HG03060 (cell line): ENCODE measurements at regions not wholly inside any gene's neighbourhood (a gene's known extent, or its start where the extent isn't known, plus 50 kb on each side); places are given as distances from the start of the nearest gene placed in this dataset.

ENCODE experiments used
- ATAC-seq: cut with Tn5 transposase; IDR thresholded peaks from one replicate; pipeline ENCODE4 v1.9.1; 2021; ENCODE audit warnings: low read depth, moderate number of reproducible peaks; ENCODE audit not compliant: unreplicated experiment

DNA sequence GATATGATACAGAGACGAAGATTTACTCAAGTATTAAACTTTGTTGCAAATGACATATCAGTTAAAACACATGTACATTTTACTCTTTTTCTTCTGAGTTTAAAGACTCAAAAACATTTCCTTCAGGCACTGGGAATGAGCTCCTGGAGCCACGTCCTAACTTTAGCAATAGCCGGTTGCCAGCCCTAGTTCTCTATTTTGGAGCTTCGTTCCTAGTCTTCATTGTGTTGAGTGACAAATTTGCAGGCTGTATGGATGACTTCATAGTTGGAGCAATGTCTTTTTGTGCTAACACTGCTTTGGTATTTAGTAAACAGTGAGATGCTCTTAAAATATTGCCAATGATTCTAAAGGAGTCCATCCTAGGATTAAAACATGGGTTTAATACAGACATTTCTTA, 190.9 kb downstream of the FAT4 start:
- ATAC-seq, result no peak

DNA sequence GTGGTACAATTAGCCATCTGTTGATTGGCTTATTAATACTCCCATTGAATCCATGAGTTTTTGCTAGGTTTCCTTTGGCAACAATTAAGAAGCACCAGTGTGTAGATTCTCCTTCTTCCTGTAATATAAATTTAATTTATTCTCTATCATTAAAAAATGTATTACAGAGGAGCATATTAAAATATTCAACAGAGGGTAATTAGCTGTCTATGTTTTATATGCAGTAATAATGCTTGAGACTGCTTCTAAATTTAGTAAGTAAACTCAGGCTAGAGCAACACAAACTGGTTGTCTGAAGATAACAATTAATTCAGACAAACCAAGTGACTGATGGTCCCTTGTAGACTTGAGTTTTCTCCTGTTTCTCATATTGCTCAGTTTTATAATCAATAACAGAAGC, 192.4 kb downstream of the FAT4 start:
- no peak for ATAC-seq

DNA sequence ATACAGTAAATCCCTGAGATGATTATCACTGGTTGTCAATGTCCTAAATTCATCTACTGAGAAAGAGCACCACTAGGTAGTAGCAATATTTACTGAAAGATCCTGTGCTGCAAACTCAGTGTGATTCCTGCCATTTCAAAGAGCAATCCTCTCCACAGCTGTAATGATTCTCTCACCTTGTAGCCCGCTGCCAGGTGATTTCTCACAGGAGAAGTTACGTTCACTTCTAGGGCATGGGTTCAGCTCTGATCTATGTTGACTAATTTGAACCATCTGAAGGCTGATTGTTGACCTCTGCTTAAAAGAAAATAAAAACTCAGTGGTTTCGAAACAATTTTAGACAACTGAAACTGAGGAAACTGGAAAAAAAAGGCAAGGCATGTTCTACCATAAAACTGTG, 197.0 kb downstream of the FAT4 start:
- ATAC-seq, result no peak

DNA sequence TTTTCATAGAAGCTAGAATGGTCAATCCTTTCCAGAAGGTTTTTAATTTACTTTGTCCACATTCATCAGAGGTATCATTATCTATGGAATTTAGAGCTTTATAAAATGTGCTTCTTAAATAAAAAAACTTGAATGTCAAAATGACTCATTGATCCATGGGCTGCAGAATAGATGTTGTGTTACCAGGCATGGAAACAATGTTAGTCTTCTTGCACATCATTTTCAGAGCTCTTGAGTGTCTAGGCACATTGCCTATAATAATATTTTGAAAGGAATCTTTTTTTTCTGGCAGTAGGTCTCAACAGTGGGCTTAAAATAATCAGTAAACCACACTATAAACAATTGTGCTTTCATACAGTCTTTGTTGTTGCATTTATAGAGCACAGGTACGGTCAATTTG, 200.3 kb downstream of the FAT4 start:
- ATAC-seq, result no peak

DNA sequence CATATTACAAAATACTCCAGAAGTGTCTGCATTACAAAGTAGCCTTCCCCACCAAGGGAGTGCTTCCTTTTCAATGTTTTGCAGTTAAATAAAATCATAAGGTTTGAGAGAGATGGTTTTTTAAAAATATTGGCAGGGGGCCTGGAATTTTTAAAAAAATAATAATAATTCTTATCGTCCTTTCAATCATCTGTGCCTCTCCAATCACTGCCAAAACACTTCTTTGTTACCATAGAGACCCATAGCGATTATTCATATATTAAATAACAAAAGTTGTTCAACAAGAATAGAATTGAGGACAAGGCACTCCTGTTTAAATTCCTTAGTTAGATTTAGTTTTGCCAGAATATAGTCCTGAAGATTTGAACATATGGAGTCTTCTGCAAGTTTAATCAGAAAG, 203.1 kb downstream of the FAT4 start:
- no peak for ATAC-seq

DNA sequence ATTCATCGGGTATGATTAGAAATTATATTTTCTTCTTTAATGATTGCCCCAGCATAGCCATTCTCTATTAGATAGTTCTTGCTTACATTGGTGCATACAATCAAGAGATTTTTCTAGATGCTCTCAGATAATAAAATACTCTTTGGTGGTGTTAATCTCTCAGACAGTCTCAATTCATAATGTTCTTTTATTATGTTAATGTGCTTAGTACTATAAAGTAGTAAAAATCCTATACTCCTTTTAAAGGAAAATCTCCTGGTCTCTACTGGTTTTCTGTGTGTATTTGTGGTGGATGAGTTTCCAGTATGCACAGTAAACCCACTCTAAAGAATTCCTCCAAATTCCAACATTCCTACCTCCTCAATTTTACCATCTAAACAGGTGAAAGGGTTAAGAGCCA, 203.5 kb downstream of the FAT4 start:
- no peak for ATAC-seq

DNA sequence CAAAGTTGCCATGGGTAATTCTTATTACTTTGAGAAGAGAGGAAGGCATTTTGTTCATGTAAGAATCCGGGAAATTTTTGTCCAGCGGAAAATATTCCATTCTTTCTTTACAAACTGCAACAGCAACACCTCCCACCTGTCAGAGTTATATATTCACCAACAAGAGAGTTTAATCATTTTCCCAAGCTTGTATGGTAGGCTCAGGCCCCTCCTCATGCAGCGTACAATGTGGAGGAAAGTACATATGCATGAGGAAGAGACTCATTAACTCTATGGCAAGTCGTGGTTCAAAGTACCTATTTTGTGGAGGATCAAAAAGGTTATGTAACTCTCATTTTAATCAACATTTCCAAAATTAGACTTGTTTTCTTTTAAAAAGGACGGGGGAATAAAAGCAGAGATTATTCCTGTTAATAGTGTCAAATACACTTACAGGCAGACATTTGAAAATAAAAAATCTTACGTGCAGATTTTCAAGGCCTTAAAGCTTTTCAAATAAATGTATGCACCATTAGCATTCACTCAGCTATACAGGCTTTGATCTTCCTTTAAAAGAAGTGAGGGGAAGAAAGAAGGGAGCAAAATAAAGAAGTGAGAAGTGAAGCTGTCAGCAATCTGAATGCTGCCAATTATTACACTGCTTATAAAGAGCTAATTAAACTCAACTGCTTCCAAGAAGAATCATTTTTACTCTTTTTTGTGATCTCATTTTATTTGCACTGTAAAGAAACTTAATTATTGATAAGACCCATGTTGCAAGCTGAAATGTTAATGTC, 204.8 kb downstream of the FAT4 start:
- no peak for ATAC-seq

DNA sequence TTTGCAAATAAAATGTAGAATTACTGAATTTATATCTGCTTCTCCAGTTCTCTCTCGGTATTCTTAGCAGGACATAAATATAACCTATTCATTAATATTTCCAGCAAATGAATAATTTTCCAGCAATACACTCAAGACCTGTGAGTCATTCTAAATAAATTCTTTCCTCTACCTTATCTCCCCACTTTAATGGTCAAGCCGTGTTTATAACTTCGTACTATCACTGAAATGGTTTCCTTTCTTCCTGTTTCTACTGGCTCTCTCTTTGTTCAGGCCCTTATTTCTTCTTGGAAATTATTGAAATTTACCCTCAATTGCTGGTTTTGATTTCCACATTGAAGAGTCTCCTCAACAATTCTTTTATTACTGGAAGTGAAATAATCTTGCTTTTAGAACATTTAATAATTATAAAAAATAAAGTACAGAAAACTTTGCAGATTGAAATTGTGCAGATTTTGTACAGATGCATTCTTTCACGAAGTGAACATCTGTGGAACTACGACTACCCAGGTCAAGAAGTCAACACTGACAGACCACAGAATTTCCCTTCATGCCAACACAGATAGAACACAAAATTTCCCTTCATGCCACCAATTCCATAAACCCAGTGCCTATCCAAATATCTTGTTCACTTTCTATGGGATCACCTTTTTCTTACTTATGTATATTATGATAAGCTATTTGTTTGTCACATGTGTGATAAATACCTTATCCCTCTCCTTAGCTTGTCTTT, 205.7 kb downstream of the FAT4 start:
- no peak for ATAC-seq

DNA sequence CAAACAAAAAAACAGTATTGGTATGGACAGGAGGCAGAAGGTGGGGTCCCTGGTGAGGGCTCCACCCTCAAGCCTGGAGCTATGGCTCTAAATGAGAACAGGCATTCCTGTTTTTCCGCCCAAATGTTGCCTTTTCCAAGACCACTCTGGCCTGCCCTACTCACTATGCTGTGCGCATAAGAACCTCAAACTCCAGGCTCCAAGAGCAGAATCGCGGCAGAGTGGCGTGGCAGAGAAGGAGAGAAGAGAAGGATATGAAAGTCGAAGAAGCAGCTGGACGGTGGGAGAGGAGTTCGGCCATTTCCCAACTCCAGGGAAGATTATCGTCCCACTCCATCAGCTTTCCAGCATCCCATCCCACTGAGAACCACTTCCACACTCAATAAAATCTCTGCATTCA, 207.8 kb downstream of the FAT4 start:
- ATAC-seq, result no peak

DNA sequence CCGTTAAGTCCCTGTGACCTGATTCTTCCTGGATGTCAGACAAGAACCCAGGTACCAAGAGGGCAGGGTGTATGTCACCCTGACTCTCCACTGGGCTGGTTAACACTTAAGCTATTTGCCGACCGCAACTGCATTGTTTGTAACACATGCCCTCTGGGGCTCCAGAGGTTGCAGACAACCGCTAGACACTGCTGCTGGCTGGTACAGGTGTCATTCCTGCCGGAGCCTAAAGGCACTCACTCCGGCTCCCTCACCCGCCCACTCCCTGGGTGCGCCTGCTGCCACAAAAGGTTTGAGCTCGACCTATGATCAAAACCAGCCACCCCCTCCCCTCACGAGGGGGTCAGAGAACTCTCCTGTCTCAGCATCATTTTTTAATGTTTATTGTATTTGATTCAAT, 208.2 kb downstream of the FAT4 start:
- ATAC-seq, result no peak

DNA sequence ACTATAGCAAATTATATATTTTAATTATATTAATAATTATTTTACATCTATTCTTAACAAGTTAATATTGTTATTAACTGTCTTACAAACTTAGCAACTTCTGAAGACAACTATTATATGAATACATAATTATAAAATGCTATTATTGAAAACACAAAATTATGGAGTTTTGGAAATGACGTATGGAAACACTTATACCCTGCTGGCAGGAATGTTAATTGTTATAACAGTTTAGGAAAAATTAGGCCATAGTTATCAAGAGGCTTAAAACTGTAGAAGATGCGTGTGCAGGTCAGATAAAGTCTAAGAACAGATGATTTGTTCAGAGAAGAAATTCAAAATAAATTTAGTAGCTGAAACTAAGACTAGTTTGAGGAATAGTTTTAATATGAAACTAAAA, 211.7 kb downstream of the FAT4 start:
- ATAC-seq, result no peak

DNA sequence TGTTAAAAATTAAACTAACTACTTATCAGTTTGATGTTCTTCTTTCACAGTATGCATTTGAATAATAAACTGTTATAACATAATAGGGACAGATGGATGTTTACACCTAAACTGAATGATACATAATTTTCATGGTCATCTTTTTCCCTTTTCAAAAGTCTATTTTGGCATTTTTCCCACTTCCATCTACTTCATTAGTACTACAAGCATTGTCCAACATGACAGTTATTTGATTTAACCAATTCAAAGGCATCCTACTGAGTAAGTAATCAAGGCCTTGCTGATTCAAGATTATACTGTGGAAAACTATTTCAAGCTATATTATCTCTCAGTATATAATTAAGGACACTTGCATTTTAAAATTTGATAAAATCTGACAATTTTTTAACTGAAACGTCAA, 212.9 kb downstream of the FAT4 start:
- ATAC-seq, result no peak

DNA sequence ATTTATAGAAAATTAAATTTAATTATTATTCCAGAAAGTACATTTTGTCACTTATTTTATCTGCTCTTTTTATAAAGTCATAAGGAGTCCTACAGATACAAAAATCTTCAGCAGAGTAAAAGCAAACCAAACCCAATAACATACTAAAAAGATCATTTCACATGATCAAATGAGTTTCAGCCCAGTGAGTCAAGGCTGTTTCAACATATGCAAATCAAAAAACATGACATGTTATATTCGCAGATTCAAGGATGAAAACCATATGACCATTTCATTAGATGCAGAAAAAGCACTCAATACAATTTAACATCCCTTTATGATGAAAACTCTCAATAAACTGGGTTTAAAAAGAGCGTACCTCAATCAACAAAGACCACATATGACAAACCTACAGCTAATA, 214.3 kb downstream of the FAT4 start:
- ATAC-seq, result no peak

DNA sequence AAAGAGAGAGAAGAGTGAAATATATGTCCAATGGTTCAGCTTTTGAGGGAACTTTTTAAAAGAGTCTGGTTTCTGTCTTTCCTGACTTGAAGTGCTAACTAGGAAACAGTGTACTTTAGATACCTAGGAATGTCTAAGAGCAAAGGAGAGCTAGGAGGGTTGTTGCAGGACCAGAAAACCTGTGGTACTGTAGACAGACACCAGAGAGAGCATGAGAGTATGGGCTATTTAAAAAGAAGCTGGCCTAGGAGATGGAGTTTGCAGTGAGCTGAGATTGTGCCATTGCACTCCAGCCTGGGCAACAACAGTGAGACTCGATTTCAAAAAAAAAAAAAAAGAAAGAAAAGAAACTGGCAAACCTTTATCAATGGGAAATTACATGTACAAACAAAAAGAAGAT, 223.9 kb downstream of the FAT4 start:
- ATAC-seq, result no peak

DNA sequence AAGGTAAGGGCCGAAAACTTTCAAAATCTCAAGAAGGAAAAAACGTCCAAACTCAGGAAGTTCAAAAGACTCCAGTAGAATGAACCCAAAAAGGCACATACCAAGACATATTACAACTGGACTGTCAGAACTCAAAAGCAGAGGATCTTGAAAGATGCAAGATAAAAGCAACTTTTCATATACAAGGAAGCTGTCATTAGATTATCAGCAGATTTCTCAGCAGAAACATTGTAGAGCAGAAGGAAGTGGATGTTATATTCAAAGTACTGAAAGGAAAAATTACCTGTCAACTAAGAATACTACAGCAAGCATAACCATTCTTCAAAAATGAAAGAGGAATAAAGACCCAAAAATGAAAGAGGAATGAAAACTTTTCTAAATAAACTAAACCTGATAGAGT, 224.9 kb downstream of the FAT4 start:
- ATAC-seq, result no peak

DNA sequence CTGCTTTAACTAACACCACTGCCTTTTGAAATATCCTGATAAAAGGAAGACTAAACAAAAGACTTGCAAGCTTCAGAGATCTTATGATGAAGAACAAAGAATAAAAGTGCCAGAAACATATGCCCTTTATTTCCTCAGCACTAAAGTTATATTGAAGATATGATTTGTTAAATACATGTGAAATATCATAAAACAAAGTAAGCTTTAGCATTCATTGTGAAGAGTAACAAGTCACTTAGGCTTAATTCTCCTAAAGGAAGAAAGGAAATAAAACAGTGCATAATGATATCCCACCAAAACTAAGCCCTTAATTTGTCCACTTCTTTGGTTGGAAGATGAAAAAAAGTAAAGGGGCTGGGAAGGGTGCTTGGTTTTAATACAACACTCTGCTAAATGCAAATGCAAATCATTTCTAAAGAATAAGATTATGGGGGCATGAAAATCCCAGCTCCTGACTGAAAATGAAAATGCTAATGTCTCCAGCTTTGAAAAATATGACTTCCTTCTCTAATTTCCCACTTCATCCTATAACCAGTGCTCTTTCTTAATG, 227.2 kb downstream of the FAT4 start:
- no peak for ATAC-seq

DNA sequence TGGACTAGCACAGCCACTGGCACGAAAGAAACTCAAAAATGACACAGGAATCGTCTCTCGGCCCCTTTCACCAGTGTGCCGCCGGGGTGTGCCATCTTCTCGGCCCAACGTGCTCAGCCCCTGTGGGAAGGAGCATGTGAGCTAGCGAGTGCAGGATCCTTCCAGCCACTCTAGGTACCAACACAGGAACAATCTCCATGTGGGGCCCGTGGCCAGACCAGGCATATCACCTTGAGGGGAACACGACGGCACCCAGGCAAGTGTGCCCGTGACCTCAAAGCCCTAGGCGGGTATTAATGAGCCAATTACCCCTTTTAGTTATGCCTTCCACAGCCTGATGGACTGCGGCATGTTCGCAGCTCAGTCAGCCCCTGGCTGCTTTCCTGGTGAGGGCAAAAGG, 231.5 kb downstream of the FAT4 start:
- no peak for ATAC-seq

DNA sequence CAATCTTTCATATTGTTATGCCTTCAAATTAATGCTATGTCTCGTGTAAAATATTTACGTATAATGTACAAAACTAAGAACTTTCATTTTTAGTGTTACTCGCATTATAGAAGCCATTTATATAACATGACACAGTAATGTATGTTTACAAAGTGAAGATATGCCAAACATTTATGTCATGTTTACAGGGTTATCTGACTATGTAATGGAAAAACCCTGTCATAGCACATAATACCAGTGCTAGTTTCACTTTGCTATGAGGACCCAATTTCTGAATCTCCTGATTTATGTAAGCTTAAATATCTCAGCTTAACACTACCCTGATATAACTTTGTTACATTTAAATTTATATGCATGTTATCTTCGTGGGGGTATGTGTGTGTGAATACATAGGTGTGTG, 233.1 kb downstream of the FAT4 start:
- no peak for ATAC-seq

DNA sequence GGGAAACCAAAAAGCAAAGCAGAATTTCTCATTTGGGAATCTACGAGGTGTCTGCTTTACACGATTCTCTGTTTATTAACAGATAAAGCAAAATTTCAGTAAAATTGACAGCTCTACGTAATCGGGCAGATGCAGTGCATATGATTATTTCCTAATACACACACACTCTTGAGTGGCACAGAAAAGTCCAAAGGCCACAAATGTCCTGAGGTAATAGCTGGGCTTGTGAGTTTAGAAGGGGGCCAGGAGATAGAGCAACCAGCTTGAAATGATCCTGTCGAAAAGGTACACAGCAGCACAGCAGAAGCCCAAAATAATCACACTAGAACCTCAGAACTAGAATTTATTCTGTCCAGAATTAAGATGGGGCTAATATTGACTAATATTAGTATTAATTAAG, 236.0 kb downstream of the FAT4 start:
- no peak for ATAC-seq

DNA sequence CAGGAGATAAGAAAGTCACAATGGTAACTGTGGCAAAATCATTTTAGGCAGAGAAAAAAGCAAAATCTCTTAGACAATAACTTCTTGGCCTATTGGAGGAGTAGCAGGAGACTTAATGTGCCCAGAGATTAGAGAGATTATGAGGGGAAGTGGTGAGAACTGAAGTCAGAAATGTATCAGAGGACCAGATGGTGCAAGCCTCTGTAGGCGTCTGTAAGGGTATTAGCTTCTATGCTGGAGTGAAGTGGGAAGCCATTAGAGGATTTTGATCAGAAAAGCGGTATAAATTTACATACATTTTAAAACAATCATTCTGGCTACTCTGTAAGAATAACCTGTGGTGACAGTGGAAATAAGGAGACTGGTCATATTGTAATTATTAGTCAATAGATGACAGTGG, 236.7 kb downstream of the FAT4 start:
- no peak for ATAC-seq

DNA sequence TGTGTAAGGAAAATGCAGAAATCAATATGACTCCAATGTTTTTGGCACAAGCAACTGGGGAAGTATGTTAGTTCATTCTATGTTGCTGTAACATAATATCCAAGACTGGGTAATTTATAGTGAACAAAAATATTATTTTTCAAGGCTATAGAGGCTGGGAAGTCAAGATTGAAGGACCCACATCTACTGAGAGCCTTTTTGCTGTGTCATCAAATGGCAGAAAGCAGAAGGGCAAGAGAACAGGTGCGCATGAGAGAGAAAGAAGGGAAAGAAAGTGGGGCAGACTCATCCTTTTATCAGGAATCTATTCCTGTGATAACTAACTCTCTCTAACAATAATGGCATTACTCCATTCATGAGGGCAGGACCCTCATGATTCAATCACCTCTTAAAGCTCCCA, 237.2 kb downstream of the FAT4 start:
- ATAC-seq, result no peak

DNA sequence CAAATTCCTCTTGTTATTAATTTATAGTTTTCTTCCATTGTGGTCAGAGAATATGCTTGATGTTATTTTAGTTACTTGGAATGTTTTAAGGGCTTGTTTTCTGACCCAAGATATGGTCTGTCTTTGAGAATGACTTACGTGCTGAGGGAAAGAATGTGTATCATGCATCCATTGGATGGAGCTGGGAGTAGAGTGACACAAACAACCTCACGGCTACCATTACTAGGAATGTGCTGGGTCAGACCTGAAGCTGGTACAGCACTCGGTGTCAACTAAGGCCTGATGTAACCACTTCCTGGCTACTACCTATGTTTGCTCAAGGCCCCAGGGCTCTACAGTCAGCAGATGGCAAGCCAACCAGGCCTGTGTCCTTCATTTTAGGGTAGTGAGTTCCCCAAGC, 257.8 kb downstream of the FAT4 start:
- no peak for ATAC-seq
